Astrocyte of the spinal cord (primary cell): ENCODE measurements at regions not wholly inside any gene's neighbourhood (a gene's known extent, or its start where the extent isn't known, plus 50 kb on each side); places are given as distances from the start of the nearest gene placed in this dataset.

ENCODE experiments used
- DNase-seq: peaks from one replicate; pipeline ENCODE4 v3.0.0; 2011; ENCODE audit warnings: low read depth, low spot score
- H3K4me3 ChIP-seq: 2 replicates; pipeline ENCODE4 v1.5.1; 2011; ENCODE audit warnings: low read depth, mild to moderate bottlenecking, low read length, moderate library complexity
- in situ Hi-C: cut with HindIII; loops from 2 replicates; pipeline ENCODE4 v1.10.0; 2017; ENCODE audit warnings: low sequenced_read_pairs
- TF ChIP-seq, protein P1 (sequence below): IDR thresholded peaks from 2 replicates; pipeline ENCODE4 v1.5.1; 2012; ENCODE audit warnings: low read depth, mild to moderate bottlenecking, low read length, inconsistent platforms

DNA sequence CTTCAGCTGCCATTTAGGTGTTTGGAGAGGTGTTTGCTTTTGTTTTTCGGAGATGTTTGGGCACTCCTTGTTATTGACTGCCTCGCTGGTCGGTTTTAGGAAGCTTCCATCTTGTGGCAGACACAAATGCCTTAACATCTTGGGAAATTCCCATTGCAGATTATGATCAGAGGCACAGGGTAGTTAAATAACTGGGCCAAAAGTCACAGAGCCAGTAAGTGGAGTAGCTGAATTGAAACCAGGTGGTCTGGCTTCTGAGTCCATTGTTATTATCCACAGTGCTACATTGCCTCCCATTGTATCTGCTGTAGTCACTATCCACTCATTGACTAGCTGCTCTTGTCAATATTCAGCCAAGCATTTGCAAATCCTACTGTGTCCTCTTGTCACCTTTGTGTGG is 138.2 kb upstream of the PLPP4 start:
- no peak overlapping the region for H3K4me3 ChIP-seq
- in situ Hi-C loops: no loop called here
- no peak for DNase-seq
- TF ChIP-seq, protein P1, sequence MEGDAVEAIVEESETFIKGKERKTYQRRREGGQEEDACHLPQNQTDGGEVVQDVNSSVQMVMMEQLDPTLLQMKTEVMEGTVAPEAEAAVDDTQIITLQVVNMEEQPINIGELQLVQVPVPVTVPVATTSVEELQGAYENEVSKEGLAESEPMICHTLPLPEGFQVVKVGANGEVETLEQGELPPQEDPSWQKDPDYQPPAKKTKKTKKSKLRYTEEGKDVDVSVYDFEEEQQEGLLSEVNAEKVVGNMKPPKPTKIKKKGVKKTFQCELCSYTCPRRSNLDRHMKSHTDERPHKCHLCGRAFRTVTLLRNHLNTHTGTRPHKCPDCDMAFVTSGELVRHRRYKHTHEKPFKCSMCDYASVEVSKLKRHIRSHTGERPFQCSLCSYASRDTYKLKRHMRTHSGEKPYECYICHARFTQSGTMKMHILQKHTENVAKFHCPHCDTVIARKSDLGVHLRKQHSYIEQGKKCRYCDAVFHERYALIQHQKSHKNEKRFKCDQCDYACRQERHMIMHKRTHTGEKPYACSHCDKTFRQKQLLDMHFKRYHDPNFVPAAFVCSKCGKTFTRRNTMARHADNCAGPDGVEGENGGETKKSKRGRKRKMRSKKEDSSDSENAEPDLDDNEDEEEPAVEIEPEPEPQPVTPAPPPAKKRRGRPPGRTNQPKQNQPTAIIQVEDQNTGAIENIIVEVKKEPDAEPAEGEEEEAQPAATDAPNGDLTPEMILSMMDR: no peak

DNA sequence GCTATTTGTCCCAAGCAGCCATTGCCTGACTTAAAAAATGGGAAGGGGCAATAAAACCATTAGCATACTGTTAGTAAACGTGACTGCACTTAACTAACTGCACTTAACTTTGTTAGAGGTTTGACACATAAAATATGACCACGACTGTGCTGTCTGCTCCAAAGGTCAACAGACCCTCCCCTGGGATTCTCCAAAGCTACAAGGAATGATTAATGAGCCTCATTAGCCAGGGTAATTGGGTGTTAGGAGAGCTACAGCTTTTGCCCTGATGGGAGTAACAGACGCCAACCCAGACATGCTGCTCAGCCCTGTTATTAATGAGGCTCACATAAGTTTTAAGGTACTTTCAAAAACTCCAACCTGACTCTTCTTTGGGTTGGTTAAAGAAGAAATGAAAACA is 129.4 kb upstream of the PLPP4 start:
- in situ Hi-C loops: no loop called here
- no peak for DNase-seq
- TF ChIP-seq, protein P1: no peak
- no peak overlapping the region for H3K4me3 ChIP-seq

GRCh38 chr10:120328647-120329046 is 128.4 kb upstream of the PLPP4 start:
- TF ChIP-seq, protein P1: no peak
- in situ Hi-C loops: no loop called here
- no peak overlapping the region for H3K4me3 ChIP-seq
- no peak for DNase-seq

DNA sequence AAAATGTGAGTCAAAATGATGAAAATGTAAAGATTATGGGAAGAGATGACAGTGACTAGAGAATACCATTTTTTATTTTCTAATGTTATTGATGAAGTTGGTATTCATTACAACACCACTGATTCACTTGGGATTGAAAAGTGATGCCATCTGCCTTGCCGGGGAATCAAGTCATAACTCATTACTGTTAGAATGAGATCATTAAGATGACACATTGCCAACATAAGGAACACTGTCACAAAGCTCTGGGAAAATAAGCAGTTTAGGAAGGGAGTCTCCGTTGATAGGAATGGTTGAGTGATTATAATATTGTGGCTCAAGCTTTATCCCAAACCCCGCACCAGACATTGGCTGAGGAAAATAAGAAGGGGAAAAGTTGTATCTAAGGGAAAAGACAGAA is 121.5 kb upstream of the PLPP4 start:
- TF ChIP-seq, protein P1: no peak
- in situ Hi-C loops: no loop called here
- DNase-seq: no peak

GRCh38 chr10:120336306-120336910 is 120.6 kb upstream of the PLPP4 start:
- in situ Hi-C loops: no loop called here
- TF ChIP-seq, protein P1: no peak
- H3K4me3 ChIP-seq: no peak overlapping the region
- no peak for DNase-seq

More for the DNA sequence above, 121.5 kb upstream of the PLPP4 start:
- H3K4me3 ChIP-seq: no peak overlapping the region

- DNase-seq: peak; percentile 24
- H3K4me3 ChIP-seq: no peak overlapping the region
- in situ Hi-C loops: no loop called here
- TF ChIP-seq, protein P1: peak; percentile 80
These were observed 120.0 kb upstream of the PLPP4 start for GRCh38 chr10:120336911-120337540.
